Erythroblast (primary cell): ENCODE measurements at regions not wholly inside any gene's neighbourhood (a gene's known extent, or its start where the extent isn't known, plus 50 kb on each side); places are given as distances from the start of the nearest gene placed in this dataset.

Source experiments
- GATA1 ChIP-seq: IDR thresholded peaks from 2 replicates; pipeline ENCODE4 v1.6.1; 2011; ENCODE audit warnings: low read depth, mild to moderate bottlenecking, control low read depth, low read length, moderate library complexity
- POLR2A ChIP-seq: IDR thresholded peaks from 2 replicates; pipeline ENCODE4 v1.6.1; 2011; ENCODE audit warnings: mild to moderate bottlenecking, low read length

- no peak for TF ChIP-seq POLR2A
- no peak for TF ChIP-seq GATA1
These were observed 106.1 kb upstream of the HDAC4 start for GRCh38 chr2:239506961-239507360.
